IMR-90 (cell line): ENCODE measurements at regions not wholly inside any gene's neighbourhood (a gene's known extent, or its start where the extent isn't known, plus 50 kb on each side); places are given as distances from the start of the nearest gene placed in this dataset.

Source experiments
- FOS ChIP-seq: fragments of 150-350 bp; IDR thresholded peaks from 2 replicates; pipeline ENCODE4 v1.6.1; 2016; ENCODE audit warnings: low read depth, low read length
- MAZ ChIP-seq: IDR thresholded peaks from 2 replicates; pipeline ENCODE4 v1.6.1; 2012; ENCODE audit warnings: low read depth, mild to moderate bottlenecking, low read length, improper control_type of control experiment, moderate library complexity, borderline replicate concordance
- POLR2A ChIP-seq: IDR thresholded peaks from 2 replicates; pipeline ENCODE4 v1.6.1; 2012; ENCODE audit warnings: mild to moderate bottlenecking, low read depth, low read length
- RFX5 ChIP-seq: IDR thresholded peaks from 2 replicates; pipeline ENCODE4 v1.8.0; 2012; ENCODE audit warnings: low read depth, mild to moderate bottlenecking, low read length, moderate library complexity
- SMC3 ChIP-seq: fragments of 150-350 bp; IDR thresholded peaks from 2 replicates; pipeline ENCODE4 v1.6.1; 2016; ENCODE audit warnings: low read depth, mild to moderate bottlenecking, antibody characterized with exemption, low read length, moderate library complexity
- USF2 ChIP-seq: fragments of 150-350 bp; IDR thresholded peaks from 2 replicates; pipeline ENCODE4 v1.6.1; 2017; ENCODE audit warnings: mild to moderate bottlenecking, antibody characterized with exemption, low read length, low read depth
- TF ChIP-seq, protein P1 (sequence below): conservative IDR thresholded peaks from 2 replicates; pipeline ENCODE4 v1.5.1; 2012; ENCODE audit warnings: mild to moderate bottlenecking, low read depth, low read length, improper control_type of control experiment

GRCh38 chr1:22288593-22289241 is 145.8 kb upstream of the WNT4 start:
- TF ChIP-seq MAZ (no peak), RFX5 (no peak), POLR2A (no peak), FOS (no peak), USF2 (no peak), SMC3 (no peak)
- TF ChIP-seq, protein P1, sequence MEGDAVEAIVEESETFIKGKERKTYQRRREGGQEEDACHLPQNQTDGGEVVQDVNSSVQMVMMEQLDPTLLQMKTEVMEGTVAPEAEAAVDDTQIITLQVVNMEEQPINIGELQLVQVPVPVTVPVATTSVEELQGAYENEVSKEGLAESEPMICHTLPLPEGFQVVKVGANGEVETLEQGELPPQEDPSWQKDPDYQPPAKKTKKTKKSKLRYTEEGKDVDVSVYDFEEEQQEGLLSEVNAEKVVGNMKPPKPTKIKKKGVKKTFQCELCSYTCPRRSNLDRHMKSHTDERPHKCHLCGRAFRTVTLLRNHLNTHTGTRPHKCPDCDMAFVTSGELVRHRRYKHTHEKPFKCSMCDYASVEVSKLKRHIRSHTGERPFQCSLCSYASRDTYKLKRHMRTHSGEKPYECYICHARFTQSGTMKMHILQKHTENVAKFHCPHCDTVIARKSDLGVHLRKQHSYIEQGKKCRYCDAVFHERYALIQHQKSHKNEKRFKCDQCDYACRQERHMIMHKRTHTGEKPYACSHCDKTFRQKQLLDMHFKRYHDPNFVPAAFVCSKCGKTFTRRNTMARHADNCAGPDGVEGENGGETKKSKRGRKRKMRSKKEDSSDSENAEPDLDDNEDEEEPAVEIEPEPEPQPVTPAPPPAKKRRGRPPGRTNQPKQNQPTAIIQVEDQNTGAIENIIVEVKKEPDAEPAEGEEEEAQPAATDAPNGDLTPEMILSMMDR, result no peak
